Fibroblast of pulmonary artery (primary cell): ENCODE measurements at regions not wholly inside any gene's neighbourhood (a gene's known extent, or its start where the extent isn't known, plus 50 kb on each side); places are given as distances from the start of the nearest gene placed in this dataset.

Experiments
- DNase-seq: peaks from one replicate; pipeline ENCODE4 v3.0.0-alpha.2; 2010; ENCODE audit warnings: low read depth
- H3K4me3 ChIP-seq: replicated peaks from 2 replicates; pipeline ENCODE4 v1.5.1; 2011; ENCODE audit warnings: low read depth, mild to moderate bottlenecking, control low read depth, low read length, moderate library complexity
- CTCF ChIP-seq: IDR thresholded peaks from 2 replicates; pipeline ENCODE4 v1.5.1; 2011; ENCODE audit warnings: mild to moderate bottlenecking, control low read depth, low read length, inconsistent platforms; ENCODE audit errors: missing control alignments

DNA sequence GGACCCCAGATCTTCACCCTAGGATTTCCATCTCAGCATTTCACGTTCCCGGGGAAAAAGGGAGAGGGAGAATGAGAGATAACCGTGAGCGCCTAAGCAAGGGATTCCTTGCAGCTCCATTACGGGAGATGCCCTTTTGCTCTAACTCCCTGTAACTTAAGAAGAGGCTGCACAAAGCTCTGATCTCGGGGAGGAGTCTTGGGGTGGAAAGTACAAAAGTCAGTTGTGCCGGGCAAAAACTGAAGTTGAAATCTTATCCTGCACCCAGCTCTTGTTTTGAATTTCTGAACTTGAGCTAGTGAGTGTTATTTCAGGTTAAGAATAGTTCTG is 256.4 kb upstream of the SOX21 start:
- peak overlapping the region; percentile 26 for H3K4me3 ChIP-seq
- no peak for TF ChIP-seq CTCF
- no peak for DNase-seq

DNA sequence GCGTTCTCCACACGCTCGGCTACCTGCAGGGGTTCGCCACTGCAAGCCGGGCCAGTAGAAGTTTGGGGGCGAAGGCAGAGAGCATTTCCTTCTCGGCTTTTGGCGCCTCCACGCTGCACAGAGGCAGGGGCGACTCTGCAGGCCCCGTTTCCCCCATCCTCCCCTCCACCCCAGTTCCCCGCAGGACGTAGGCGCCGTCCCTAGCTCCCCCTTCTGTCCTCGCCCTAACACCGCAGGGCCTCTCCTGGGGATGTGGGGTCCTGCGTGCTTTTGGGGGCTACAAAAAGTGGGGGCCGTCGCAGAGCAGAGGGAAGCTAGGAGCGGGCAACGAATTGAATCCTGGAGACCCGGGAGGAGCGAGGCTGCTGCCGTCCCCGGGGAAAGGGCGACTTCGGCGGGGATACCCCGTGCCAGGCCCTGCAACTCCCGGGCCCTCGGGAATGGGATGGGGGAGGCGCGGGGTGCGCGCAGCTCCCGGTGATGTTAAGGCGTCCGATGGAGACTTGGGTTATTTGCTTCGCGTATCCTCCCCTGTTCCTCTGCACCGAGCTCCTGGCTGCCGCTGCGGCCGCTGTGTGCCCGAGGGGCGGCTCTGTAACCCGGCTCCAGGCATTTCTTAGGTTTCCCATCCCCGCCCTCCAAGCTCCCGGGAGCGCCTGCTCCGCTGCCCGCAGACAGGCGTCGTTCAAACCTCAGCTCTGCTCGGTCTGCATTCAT is 255.9 kb upstream of the SOX21 start:
- peak overlapping the region; percentile 26 for H3K4me3 ChIP-seq
- no peak for DNase-seq
- no peak for TF ChIP-seq CTCF

- H3K4me3 ChIP-seq = peak overlapping the region; percentile 26
- peak; percentile 10 for DNase-seq
- TF ChIP-seq CTCF = no peak
Measured at GRCh38 chr13:94967183-94968039, 255.1 kb upstream of the SOX21 start.

DNA sequence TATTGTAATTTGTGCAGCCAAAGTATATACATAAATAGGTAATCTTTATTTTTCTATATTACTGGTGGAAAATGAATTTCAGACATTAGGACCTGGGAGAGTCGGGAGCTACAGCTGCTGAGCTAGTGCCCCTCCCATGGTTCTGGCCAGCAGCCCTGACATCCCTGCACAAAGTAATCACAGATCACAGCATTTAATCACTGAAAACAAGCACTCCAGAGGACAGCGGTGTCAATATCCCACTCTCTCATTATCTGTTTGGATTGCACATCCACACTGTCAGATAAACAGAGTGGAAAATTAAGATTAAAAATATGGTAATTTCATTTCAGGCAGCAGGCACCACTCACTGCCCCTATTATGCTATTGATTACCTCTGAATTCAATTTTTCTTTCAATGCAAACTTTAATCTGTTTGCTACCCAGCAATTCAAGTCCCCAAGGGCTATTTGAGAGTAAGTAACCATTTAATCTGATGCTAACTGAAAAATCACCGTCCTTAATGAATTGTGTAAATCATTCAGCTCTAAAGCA is 254.1 kb upstream of the SOX21 start:
- H3K4me3 ChIP-seq = no peak overlapping the region
- DNase-seq = no peak
- TF ChIP-seq CTCF = no peak

DNA sequence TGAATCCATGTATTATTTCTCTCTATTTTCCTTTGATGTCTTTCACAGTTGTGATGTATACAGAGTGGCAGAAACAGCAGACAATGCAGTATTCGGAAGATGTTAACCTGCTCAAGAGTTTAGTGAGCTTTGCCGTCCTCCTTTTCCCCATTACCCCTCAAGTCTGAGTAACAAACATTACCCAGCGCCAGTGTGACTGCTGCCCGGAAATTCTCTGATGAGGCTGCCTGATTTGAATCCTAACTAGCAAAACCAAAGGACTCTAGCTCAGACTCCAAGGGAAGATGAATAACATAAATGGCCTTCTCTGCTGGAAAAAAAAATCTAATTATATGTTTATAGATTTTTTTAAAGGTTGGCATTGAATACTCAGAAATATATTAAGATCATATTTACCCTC is 247.3 kb upstream of the SOX21 start:
- TF ChIP-seq CTCF = no peak
- no peak overlapping the region for H3K4me3 ChIP-seq

DNA sequence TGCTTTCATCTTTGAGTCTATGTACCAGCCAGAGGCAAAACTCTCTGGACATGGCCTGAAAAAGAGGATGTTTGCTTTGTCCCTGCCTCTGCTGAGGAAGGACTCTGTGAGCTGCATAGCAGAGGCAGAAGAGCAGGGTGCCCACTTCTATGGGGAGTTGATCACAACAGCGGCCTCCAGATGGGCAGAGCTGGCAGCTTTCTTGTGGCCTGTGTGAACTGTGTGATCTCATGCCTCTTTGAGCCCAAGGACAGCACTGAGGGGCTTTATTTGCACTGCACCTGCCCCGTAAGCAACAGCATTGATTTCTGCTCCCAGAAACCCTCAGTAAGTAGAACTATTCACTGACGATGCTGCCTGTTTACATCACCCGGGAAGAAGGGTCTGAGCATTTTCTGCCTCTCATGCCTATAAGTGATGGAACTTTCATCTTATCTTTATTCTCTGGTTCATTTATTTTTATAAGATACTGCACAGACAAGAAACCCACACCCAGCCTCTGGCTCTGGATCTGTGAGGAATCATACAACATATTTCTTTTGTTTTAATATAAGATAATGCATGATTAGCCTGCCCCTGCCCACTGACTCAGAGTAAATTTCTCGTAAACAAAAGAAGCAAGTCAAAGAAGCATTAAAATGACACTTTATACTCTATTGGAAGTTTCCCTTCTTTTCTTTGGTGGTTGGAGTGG is 244.2 kb upstream of the SOX21 start:
- H3K4me3 ChIP-seq = no peak overlapping the region
- no peak for DNase-seq
- TF ChIP-seq CTCF = no peak

More for the DNA sequence above, 247.3 kb upstream of the SOX21 start:
- DNase-seq = no peak
